ENCODE measurements at regions not wholly inside any gene's neighbourhood (a gene's known extent, or its start where the extent isn't known, plus 50 kb on each side); places are given as distances from the start of the nearest gene placed in this dataset.

DNA sequence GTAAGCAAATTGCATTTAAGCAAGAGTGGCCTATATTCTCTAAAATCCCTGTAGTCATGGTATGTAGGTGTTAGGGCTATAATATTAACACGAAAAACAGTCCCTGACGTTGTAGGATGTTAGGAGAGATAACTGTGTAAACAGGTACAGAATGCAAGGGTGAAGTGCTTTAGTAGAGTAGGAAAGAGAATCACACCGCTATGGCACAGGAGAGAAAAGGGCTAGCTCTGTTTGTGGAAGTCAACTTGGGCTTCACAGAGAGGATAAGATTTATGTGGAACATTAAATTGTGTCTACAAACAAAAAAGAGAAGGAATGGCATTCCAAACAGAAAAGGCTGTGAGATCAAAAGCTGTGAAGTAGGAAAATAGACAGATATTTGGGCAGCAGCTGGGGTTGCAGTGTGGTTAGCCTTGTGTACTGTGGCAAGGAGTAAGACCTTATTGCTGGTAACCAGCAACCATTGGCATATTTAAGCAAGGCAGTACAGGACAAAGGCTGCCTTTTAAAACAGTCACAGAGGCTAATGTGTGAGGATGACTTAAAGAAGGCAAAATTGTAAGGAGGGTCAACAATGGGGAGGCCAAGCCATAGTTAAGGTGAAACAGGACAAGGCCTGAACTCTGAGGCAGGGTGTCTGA lies 337.5 kb upstream of the ADAMTSL1 start:
- Histone ChIP-seq H3K36me3 (ENCODE audit: insufficient read depth, low read length) (no peaks in the 10 kb centered on the region), H3K27me3 (ENCODE audit: control insufficient read depth in 1 of 2, insufficient read depth in 2 of 2, low read length in 2 of 2) (no peaks in the 10 kb centered on the region), H3K27ac (ENCODE audit: low read depth, low read length) (peak overlapping the region; percentile 48), H3K9me3 (ENCODE audit: low read length) (no peaks in the 10 kb centered on the region), H3K4me1 (ENCODE audit: insufficient read depth, low read length) (peaks cover 42% of the 10 kb centered on the region), H3K9ac (ENCODE audit: low read length) (no peak overlapping the region), H3K4me3 (ENCODE audit: low read depth in 1 of 2, low read length in 2 of 2) (no peak overlapping the region)

DNA sequence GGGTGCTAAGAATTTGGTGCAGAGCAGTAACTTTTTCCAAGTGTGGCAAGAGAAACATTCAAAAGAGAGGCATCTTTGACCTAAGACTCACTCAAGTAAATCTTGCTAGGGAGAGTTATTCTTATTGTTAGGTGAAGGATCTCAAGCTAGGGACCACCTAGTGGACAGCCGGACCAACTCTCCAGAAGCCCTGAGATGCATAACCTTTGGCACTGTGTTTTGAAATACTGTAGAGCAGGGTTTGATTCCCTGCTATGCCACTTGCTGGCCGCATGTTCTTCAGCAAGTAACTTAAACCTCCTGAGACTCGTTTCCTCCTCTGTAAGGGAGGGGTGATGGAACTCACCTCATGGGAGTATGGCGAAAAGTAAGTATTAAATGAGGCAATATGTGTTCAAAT lies 336.1 kb upstream of the ADAMTSL1 start:
- no peak overlapping the region for H3K9ac ChIP-seq (ENCODE audit: low read length)
- no peak overlapping the region for H3K27ac ChIP-seq (ENCODE audit: low read depth, low read length)
- H3K36me3 ChIP-seq (ENCODE audit: insufficient read depth, low read length): no peaks in the 10 kb centered on the region

DNA sequence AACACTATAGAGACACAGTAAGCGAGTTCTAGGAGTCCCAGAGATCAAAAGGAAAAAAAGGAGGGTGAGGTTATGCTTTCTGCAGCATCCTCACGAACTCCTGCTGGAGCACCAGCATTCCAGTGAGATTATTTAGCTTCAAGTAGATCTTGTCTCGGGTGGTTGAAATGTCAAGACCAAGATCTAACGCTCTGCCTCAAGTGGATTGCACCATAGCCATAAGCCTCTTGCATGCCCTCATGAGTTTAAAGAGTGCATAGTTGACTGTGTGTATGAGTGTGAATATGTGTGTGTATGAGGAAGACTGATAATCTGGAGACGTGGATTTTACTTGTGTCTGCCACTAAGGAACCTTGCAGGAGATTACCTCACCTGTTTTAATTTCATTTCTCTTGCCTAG lies 335.3 kb upstream of the ADAMTSL1 start:
- H3K4me1 ChIP-seq (ENCODE audit: insufficient read depth, low read length): peaks cover 41% of the 10 kb centered on the region
- no peak overlapping the region for H3K4me3 ChIP-seq (ENCODE audit: low read depth in 1 of 2, low read length in 2 of 2)
- H3K27ac ChIP-seq (ENCODE audit: low read depth, low read length): no peak overlapping the region
- no peaks in the 10 kb centered on the region for H3K9me3 ChIP-seq (ENCODE audit: low read length)
- no peaks in the 10 kb centered on the region for H3K27me3 ChIP-seq (ENCODE audit: control insufficient read depth in 1 of 2, insufficient read depth in 2 of 2, low read length in 2 of 2)
- H3K9ac ChIP-seq (ENCODE audit: low read length): no peak overlapping the region
- no peaks in the 10 kb centered on the region for H3K36me3 ChIP-seq (ENCODE audit: insufficient read depth, low read length)

More for the DNA sequence above, 336.1 kb upstream of the ADAMTSL1 start:
- peaks cover 41% of the 10 kb centered on the region for H3K4me1 ChIP-seq (ENCODE audit: insufficient read depth, low read length)
- no peaks in the 10 kb centered on the region for H3K9me3 ChIP-seq (ENCODE audit: low read length)
- H3K4me3 ChIP-seq (ENCODE audit: low read depth in 1 of 2, low read length in 2 of 2): no peak overlapping the region
- H3K27me3 ChIP-seq (ENCODE audit: control insufficient read depth in 1 of 2, insufficient read depth in 2 of 2, low read length in 2 of 2): no peaks in the 10 kb centered on the region

DNA sequence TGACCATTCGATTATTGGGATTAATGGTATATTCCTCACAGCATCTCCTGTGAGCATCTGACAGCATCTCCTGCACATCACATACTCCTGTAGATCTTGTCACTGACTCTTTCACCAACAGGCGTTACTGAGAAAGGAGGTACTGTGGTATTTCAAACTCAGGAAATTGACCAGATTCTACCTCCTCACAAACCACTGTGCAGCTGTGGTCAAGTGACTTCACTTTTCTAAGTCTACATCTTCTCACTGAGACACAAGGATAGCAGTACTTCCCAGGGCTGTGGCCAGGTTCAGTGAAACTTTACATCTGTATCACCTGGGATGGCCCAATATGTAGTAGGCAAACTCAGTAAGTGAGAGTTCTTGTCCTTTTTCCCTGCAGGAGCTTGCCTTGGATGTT lies 332.3 kb upstream of the ADAMTSL1 start:
- no peaks in the 10 kb centered on the region for H3K27me3 ChIP-seq (ENCODE audit: control insufficient read depth in 1 of 2, insufficient read depth in 2 of 2, low read length in 2 of 2)
- H3K4me1 ChIP-seq (ENCODE audit: insufficient read depth, low read length): peaks cover 17% of the 10 kb centered on the region
- H3K4me3 ChIP-seq (ENCODE audit: low read depth in 1 of 2, low read length in 2 of 2): no peak overlapping the region
- no peaks in the 10 kb centered on the region for H3K36me3 ChIP-seq (ENCODE audit: insufficient read depth, low read length)
- no peak overlapping the region for H3K27ac ChIP-seq (ENCODE audit: low read depth, low read length)
- H3K9me3 ChIP-seq (ENCODE audit: low read length): no peaks in the 10 kb centered on the region
- H3K9ac ChIP-seq (ENCODE audit: low read length): no peak overlapping the region

DNA sequence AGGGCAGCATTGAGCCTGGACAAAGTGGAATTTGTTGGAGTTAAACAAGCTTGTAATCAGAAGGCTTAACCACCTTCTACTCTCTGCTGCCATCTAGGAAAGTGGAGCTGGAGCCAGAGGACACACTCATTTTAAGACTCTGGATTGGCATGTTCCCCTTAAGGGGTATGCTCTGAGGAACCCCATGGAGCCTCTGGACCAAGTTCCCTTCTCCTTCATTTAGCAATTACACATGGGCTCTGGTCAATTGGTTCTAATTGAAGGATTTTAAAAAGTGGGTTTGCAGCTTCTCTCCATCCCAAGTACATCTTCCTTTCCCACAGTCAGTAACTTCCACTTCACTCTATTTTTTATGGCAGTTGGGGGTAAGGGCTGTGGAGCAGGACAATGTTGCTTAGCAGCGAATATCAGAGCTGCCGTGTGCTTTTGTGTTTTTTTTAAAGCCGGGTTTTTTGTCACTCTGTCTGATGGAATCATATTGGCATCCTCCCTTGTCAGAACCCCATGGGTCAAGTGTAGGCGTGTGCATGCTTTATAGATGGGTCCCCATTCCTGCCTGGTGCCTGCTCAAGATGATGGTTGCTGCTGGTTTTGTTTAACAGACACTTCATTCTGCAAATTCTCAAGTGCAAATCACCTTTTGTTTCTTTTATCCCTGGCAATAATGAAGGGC lies 330.7 kb upstream of the ADAMTSL1 start:
- Histone ChIP-seq H3K27me3 (ENCODE audit: control insufficient read depth in 1 of 2, insufficient read depth in 2 of 2, low read length in 2 of 2) (no peaks in the 10 kb centered on the region), H3K36me3 (ENCODE audit: insufficient read depth, low read length) (no peaks in the 10 kb centered on the region), H3K9me3 (ENCODE audit: low read length) (no peaks in the 10 kb centered on the region), H3K9ac (ENCODE audit: low read length) (no peak overlapping the region), H3K4me3 (ENCODE audit: low read depth in 1 of 2, low read length in 2 of 2) (no peak overlapping the region), H3K4me1 (ENCODE audit: insufficient read depth, low read length) (peaks cover 14% of the 10 kb centered on the region), H3K27ac (ENCODE audit: low read depth, low read length) (no peak overlapping the region)

DNA sequence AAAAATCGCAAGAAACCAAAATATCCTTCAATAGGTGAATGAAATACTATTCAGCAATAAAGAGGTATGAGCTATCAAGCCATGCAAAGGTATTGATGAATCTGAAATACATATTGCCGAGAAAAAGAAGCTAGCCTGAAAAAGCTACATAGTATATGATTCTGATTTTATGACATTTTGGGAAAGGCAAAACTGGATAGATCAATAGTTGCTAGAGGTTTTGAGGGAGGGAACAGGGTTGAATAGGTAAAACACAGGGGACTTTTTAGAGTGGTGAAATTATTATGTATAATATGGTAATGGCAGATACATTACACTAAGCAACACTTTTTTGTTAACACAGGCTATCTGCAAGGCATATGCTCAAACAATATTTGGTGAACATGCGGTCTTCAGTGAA lies 327.6 kb upstream of the ADAMTSL1 start:
- H3K9me3 ChIP-seq (ENCODE audit: low read length): no peaks in the 10 kb centered on the region
- H3K36me3 ChIP-seq (ENCODE audit: insufficient read depth, low read length): no peaks in the 10 kb centered on the region
- no peak overlapping the region for H3K9ac ChIP-seq (ENCODE audit: low read length)
- H3K4me3 ChIP-seq (ENCODE audit: low read depth in 1 of 2, low read length in 2 of 2): no peak overlapping the region
- H3K27ac ChIP-seq (ENCODE audit: low read depth, low read length): no peak overlapping the region
- no peaks in the 10 kb centered on the region for H3K27me3 ChIP-seq (ENCODE audit: control insufficient read depth in 1 of 2, insufficient read depth in 2 of 2, low read length in 2 of 2)
- H3K4me1 ChIP-seq (ENCODE audit: insufficient read depth, low read length): peaks cover 14% of the 10 kb centered on the region

DNA sequence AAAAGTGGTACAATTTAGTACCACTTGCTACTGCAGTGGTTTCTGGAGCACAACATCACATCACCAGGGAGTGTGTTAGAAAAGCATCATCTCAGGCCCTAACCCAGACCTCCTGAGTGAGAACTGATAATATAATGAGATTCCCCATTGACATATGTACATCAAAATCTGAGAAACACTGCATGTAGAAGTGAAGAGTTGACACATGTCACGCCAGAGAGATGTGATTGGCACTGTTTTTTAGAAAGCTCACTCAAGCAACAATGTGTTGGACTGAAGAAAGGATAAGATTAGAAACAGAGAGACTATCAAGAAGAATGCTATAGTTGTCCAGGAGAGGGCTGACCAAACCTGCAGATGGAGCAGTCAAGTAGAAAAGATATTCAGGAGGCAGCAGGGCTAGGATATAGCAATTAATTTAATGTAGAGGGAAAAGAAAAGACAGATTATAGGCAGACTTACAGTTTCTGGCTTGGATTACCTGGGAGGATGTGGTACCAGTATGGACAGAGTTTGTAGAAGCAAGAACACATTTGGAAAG lies 324.4 kb upstream of the ADAMTSL1 start:
- H3K4me3 ChIP-seq (ENCODE audit: low read depth in 1 of 2, low read length in 2 of 2): no peak overlapping the region
- H3K27me3 ChIP-seq (ENCODE audit: control insufficient read depth in 1 of 2, insufficient read depth in 2 of 2, low read length in 2 of 2): no peaks in the 10 kb centered on the region
- no peaks in the 10 kb centered on the region for H3K9me3 ChIP-seq (ENCODE audit: low read length)
- H3K36me3 ChIP-seq (ENCODE audit: insufficient read depth, low read length): no peaks in the 10 kb centered on the region
- H3K9ac ChIP-seq (ENCODE audit: low read length): no peak overlapping the region
- no peak overlapping the region for H3K27ac ChIP-seq (ENCODE audit: low read depth, low read length)
- no peaks in the 10 kb centered on the region for H3K4me1 ChIP-seq (ENCODE audit: insufficient read depth, low read length)

DNA sequence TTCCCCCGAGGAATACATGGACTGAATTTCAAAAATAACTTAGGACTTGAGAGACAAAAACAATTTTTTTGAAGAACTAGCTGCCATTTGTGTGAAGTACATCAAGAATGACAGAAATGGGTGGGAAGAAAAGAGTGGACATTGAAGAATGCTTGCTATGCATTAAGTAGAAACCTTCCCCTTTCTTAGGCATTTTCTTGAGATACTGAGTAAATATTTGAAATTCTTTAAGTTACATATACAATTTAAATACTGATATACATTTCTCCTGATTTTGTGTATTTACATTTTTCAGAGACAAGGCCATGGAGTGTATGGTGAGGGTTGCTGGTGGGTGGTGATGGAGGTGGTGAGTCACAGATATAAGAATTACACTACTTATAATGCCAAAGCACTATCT lies 319.3 kb upstream of the ADAMTSL1 start:
- no peaks in the 10 kb centered on the region for H3K4me1 ChIP-seq (ENCODE audit: insufficient read depth, low read length)
- H3K27me3 ChIP-seq (ENCODE audit: control insufficient read depth in 1 of 2, insufficient read depth in 2 of 2, low read length in 2 of 2): no peaks in the 10 kb centered on the region
- no peaks in the 10 kb centered on the region for H3K9me3 ChIP-seq (ENCODE audit: low read length)
- no peak overlapping the region for H3K27ac ChIP-seq (ENCODE audit: low read depth, low read length)
- no peak overlapping the region for H3K4me3 ChIP-seq (ENCODE audit: low read depth in 1 of 2, low read length in 2 of 2)
- H3K36me3 ChIP-seq (ENCODE audit: insufficient read depth, low read length): no peaks in the 10 kb centered on the region
- no peak overlapping the region for H3K9ac ChIP-seq (ENCODE audit: low read length)

DNA sequence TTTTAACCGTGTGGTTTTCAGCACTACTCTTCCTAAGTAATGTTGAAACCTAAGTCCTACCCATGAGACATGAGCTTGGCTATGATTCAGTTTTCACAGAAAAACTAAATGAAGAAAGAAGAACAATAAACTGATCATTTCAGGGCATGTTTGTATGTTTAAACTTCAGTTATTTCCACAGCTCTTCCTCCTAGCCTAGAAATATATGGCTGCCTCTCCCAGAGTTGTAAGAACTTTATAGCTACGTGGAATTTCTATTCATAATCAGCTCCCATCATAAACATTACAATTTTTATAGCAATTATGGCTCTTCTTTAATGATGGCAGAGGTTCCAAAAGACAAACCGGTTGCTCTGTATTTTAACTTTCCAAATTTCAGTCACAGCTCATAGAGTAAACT lies 314.7 kb upstream of the ADAMTSL1 start:
- H3K4me3 ChIP-seq (ENCODE audit: low read depth in 1 of 2, low read length in 2 of 2): no peak overlapping the region
- H3K27me3 ChIP-seq (ENCODE audit: control insufficient read depth in 1 of 2, insufficient read depth in 2 of 2, low read length in 2 of 2): no peaks in the 10 kb centered on the region
- H3K9ac ChIP-seq (ENCODE audit: low read length): no peak overlapping the region
- no peaks in the 10 kb centered on the region for H3K36me3 ChIP-seq (ENCODE audit: insufficient read depth, low read length)
- H3K4me1 ChIP-seq (ENCODE audit: insufficient read depth, low read length): no peaks in the 10 kb centered on the region
- H3K27ac ChIP-seq (ENCODE audit: low read depth, low read length): no peak overlapping the region
- H3K9me3 ChIP-seq (ENCODE audit: low read length): no peaks in the 10 kb centered on the region

DNA sequence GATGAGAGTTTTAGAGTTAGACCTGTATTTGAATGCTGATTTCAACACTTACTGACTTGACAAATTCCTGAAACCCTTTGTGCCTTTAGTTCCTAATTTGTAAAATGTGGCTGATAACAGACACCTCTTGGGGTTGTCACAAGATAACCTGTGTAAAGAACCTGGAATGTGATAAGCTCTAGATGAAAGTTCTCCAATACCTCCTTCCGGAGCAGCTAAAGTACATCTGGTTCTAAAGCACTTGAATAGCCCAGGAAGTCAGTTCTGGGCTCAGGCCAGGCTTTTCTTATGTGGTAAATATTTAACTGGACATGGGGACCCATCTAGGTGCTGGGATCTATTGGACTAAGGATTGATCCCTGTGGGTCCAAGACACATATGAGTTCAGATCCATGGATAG lies 310.8 kb upstream of the ADAMTSL1 start:
- Histone ChIP-seq H3K4me3 (ENCODE audit: low read depth in 1 of 2, low read length in 2 of 2) (no peak overlapping the region), H3K9me3 (ENCODE audit: low read length) (no peaks in the 10 kb centered on the region), H3K36me3 (ENCODE audit: insufficient read depth, low read length) (no peaks in the 10 kb centered on the region), H3K4me1 (ENCODE audit: insufficient read depth, low read length) (no peaks in the 10 kb centered on the region), H3K27ac (ENCODE audit: low read depth, low read length) (no peak overlapping the region), H3K27me3 (ENCODE audit: control insufficient read depth in 1 of 2, insufficient read depth in 2 of 2, low read length in 2 of 2) (no peaks in the 10 kb centered on the region), H3K9ac (ENCODE audit: low read length) (no peak overlapping the region)

DNA sequence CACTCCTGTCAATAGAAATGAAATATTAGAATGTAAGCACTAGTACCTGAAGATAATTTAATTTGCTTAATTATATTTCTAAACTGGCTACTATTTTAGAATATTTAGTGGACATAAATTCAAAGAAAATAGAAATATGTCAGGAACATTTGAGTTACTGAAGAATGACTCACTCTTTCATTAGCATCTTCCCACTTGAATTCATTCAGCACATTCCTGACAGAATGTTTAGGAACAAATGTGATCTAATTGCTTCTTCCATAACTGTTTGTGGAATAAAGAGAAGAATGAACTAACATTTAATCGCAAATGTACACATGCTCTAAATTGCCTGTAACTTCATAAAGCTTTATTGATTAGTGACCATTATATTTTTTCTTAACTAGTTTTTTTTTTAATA lies 306.2 kb upstream of the ADAMTSL1 start:
- Histone ChIP-seq H3K4me1 (ENCODE audit: insufficient read depth, low read length) (no peaks in the 10 kb centered on the region), H3K36me3 (ENCODE audit: insufficient read depth, low read length) (no peaks in the 10 kb centered on the region)

DNA sequence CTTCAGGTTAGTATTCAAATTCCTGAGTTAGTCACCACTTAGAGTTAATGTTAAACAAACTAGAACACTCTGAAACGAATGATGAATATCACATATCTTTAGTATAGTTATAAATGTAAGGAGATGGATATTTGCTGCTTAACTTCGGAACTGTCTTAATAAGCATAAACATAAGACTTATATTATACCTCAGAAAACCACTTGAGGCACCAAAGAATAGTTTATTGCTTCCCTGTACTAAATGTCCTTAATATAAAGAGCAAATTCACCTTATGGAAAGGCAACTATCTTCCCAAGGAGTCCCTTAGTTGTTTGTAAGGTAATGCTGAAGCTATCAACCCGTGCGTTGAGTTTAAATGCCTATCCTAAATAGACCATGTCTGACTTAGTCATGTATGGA lies 300.0 kb upstream of the ADAMTSL1 start:
- H3K4me1 ChIP-seq (ENCODE audit: insufficient read depth, low read length): no peaks in the 10 kb centered on the region
- no peaks in the 10 kb centered on the region for H3K9me3 ChIP-seq (ENCODE audit: low read length)
- H3K27ac ChIP-seq (ENCODE audit: low read depth, low read length): no peak overlapping the region
- no peak overlapping the region for H3K9ac ChIP-seq (ENCODE audit: low read length)
- no peak overlapping the region for H3K4me3 ChIP-seq (ENCODE audit: low read depth in 1 of 2, low read length in 2 of 2)
- H3K36me3 ChIP-seq (ENCODE audit: insufficient read depth, low read length): no peaks in the 10 kb centered on the region
- no peaks in the 10 kb centered on the region for H3K27me3 ChIP-seq (ENCODE audit: control insufficient read depth in 1 of 2, insufficient read depth in 2 of 2, low read length in 2 of 2)

More for the DNA sequence above, 306.2 kb upstream of the ADAMTSL1 start:
- H3K9ac ChIP-seq (ENCODE audit: low read length): no peak overlapping the region
- H3K27ac ChIP-seq (ENCODE audit: low read depth, low read length): no peak overlapping the region
- H3K9me3 ChIP-seq (ENCODE audit: low read length): no peaks in the 10 kb centered on the region
- no peak overlapping the region for H3K4me3 ChIP-seq (ENCODE audit: low read depth in 1 of 2, low read length in 2 of 2)
- no peaks in the 10 kb centered on the region for H3K27me3 ChIP-seq (ENCODE audit: control insufficient read depth in 1 of 2, insufficient read depth in 2 of 2, low read length in 2 of 2)

Measured in muscle layer of colon (tissue), 2 donors.